Activated T-cell treated with anti-CD3 and anti-CD28 coated beads for 48 hours (primary cell): ENCODE measurements at regions not wholly inside any gene's neighbourhood (a gene's known extent, or its start where the extent isn't known, plus 50 kb on each side); places are given as distances from the start of the nearest gene placed in this dataset.

Experiments
- DNase-seq: peaks from one replicate; pipeline ENCODE4 v3.0.0-alpha.2; 2020; ENCODE audit warnings: low read depth

- no peak for DNase-seq
These were observed 101.9 kb downstream of the SLIT2 start for GRCh38 chr4:20353646-20354045.

- no peak for DNase-seq
These were observed 102.4 kb downstream of the SLIT2 start for GRCh38 chr4:20354120-20354519.

GRCh38 chr4:20356565-20356964 is 104.9 kb downstream of the SLIT2 start:
- DNase-seq, result no peak

GRCh38 chr4:20358110-20358509 is 106.4 kb downstream of the SLIT2 start:
- no peak for DNase-seq

GRCh38 chr4:20359692-20360091 is 108.0 kb downstream of the SLIT2 start:
- no peak for DNase-seq

GRCh38 chr4:20362148-20362547 is 110.4 kb downstream of the SLIT2 start:
- no peak for DNase-seq

GRCh38 chr4:20364969-20365368 is 113.3 kb downstream of the SLIT2 start:
- no peak for DNase-seq

GRCh38 chr4:20367446-20367845 is 115.7 kb downstream of the SLIT2 start:
- DNase-seq, result no peak

- DNase-seq, result no peak
These were observed 117.2 kb downstream of the SLIT2 start for GRCh38 chr4:20368926-20369325.

GRCh38 chr4:20370274-20370673 is 118.6 kb downstream of the SLIT2 start:
- DNase-seq, result no peak

GRCh38 chr4:20376070-20376469 is 124.4 kb downstream of the SLIT2 start:
- DNase-seq, result no peak

GRCh38 chr4:20378181-20378580 is 126.5 kb downstream of the SLIT2 start:
- DNase-seq, result no peak

GRCh38 chr4:20381005-20381404 is 129.3 kb downstream of the SLIT2 start:
- no peak for DNase-seq

GRCh38 chr4:20383283-20383682 is 131.6 kb downstream of the SLIT2 start:
- DNase-seq, result no peak

GRCh38 chr4:20383969-20384368 is 132.3 kb downstream of the SLIT2 start:
- no peak for DNase-seq

- no peak for DNase-seq
These were observed 132.8 kb downstream of the SLIT2 start for GRCh38 chr4:20384456-20384855.

- DNase-seq, result no peak
These were observed 134.5 kb downstream of the SLIT2 start for GRCh38 chr4:20386001-20386740.

GRCh38 chr4:20386906-20387305 is 135.2 kb downstream of the SLIT2 start:
- DNase-seq, result no peak

GRCh38 chr4:20391198-20391597 is 139.5 kb downstream of the SLIT2 start:
- no peak for DNase-seq

GRCh38 chr4:20391912-20392311 is 140.2 kb downstream of the SLIT2 start:
- no peak for DNase-seq

- no peak for DNase-seq
These were observed 141.9 kb downstream of the SLIT2 start for GRCh38 chr4:20393486-20394100.

- no peak for DNase-seq
These were observed 142.8 kb downstream of the SLIT2 start for GRCh38 chr4:20394512-20394911.

- DNase-seq, result no peak
These were observed 143.6 kb downstream of the SLIT2 start for GRCh38 chr4:20395160-20395773.
